Urinary bladder (tissue), 3 donors: ENCODE measurements at regions not wholly inside any gene's neighbourhood (a gene's known extent, or its start where the extent isn't known, plus 50 kb on each side); places are given as distances from the start of the nearest gene placed in this dataset.

Source experiments
- DNase-seq: peaks from one replicate; pipeline ENCODE4 v3.0.0-alpha.2; 2015; ENCODE audit errors: extremely low spot score
- H3K27ac ChIP-seq: one replicate; pipeline ENCODE4 v1.5.1; 2013; ENCODE audit warnings: low read depth, mild to moderate bottlenecking, moderate library complexity
- H3K36me3 ChIP-seq: one replicate; pipeline ENCODE4 v1.6.1; 2013; ENCODE audit warnings: mild to moderate bottlenecking, moderate library complexity; ENCODE audit not compliant: insufficient read depth
- H3K4me1 ChIP-seq: one replicate; pipeline ENCODE4 v1.6.1; 2013; ENCODE audit warnings: mild to moderate bottlenecking, moderate library complexity; ENCODE audit not compliant: insufficient read depth
- H3K4me3 ChIP-seq: one replicate; pipeline ENCODE4 v1.5.1; 2013; ENCODE audit warnings: low read depth, low read length
- WGBS: extraction: QIAGEN DNeasy Blood & Tissue Kit; methylation state at CpG from one replicate; pipeline ENCODE4 v1.1.7; 2013; 5-methylcytosine and 5-hydroxymethylcytosine counted together
- donor health status: healthy with polysubstance abuse.
- donor health status: healthy.

DNA sequence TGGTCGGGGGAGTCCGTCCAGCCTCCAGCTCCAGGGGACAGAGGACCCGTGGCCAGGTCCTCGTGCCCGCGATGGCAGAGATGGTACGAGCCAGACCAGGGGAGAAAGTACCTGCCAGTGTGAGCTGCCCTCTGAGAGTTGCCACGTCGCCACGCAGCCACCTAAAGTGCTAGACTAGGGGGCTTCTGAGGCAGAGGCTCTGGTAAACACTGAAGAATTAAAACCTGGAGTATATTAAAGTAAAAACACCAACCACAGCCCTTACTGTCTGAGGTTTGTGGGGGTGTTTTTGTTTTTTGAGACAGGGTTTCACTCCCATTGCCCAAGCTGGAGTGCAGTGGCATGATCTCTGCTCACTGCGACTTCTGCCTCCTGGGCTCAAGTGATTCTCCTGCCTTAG is 60.1 kb upstream of the SORCS2 start:
- WGBS, result 87% methylated on average over 11 of the region's 11 CpGs
- Histone ChIP-seq H3K27ac (no peak overlapping the region), H3K4me1 (no peaks in the 10 kb centered on the region), H3K36me3 (no peaks in the 10 kb centered on the region), H3K4me3 (no peak overlapping the region)
- no peak for DNase-seq

DNA sequence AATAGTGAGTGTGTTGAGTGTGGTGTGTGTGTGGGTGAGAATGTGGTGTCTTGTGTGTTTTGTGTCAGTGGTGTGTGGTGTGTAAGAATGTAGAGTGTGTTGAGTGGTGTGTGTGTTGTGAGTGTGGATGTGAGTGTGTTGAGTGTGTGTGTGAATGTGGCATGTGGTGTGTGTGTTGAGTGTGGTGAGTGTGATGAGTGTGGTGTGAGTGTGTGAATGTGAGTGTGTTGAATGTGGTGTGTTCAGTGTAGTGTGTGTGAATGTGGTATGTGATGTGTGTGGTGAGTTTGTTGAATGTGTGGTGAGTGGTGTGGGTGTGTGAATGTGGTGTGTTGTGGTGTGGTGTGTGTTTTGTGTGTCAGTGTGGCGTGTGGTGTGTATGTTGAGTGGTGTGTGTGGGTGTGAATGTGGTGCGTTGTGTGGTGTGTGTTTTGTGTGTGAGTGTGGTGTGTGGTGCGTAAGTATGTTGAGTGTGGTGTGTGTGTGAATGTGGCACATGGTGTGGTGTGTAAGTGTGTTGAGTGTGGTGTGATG is 60.8 kb upstream of the SORCS2 start:
- H3K36me3 ChIP-seq, result no peaks in the 10 kb centered on the region
- H3K4me1 ChIP-seq, result no peaks in the 10 kb centered on the region
- H3K4me3 ChIP-seq, result no peak overlapping the region
- no peak overlapping the region for H3K27ac ChIP-seq
- 61% methylated on average over 3 of the region's 3 CpGs for WGBS
- no peak for DNase-seq

DNA sequence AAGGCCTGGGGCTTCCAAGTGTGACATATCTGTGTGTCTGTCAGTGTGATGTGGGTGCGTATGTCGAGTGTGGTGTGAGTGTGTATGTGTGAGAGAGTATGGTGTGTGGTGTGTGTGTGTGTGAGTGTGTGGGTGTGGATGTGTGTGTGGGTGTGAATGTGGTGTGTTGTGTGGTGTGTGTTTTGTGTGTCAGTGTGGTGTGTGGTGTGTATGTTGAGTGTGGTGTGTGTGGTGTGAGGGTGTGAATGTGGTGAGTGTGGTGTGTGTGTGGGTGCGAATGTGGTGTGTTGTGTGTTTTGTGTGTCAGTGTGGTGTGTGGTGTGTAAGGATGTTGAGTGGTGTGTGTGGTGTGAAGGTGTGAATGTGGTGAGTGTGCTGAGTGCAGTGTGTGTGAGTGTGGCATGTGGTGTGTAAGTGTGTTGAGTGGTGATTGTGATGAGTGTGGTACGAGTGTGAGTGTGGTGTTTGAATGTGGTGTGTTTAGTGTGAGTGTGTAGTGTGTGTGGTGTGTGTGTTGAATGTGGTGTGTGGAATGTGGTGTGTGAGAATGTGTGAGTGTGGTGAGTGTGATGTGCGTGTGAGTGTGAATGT is 61.6 kb upstream of the SORCS2 start:
- 82% methylated on average over 5 of the region's 5 CpGs for WGBS
- Histone ChIP-seq H3K4me1 (no peaks in the 10 kb centered on the region), H3K27ac (no peak overlapping the region), H3K36me3 (no peaks in the 10 kb centered on the region), H3K4me3 (no peak overlapping the region)
- DNase-seq, result no peak

DNA sequence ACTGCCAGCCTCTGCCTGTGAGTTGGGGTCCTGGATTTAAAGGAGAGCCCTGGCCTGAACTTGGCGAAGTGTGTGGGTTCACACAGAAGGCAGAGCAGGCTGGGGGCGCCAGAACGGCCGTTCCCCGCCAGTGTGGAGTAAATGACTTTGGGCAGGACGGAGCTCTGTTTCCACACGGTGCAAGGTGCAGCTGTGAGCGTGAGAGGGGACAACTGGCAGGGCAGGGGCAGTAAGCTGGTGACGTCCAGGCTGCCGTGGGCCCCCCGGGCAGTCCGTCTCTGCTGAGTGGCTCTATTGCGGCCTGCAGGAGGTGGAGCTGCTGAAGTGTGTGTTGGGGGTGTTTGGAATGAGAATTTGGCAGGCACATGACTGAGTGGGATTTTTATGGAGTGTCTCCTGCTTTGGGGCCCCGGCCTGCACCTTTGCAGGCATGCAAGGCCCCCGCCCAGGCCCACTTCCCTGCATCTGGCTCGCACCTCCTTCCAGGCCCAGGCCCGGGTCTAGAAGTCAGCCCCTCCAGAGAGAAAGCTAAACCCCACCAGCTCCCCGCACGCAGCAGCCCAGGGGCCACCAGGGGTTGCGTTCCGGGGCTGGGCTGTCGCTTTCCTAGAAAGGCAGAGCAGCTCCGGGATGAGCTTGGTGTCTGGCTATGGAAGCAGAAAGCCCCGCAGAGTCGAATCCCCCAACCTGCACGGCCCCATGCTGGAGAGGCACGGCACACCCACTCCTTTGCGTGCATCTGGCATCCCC is 62.2 kb upstream of the GRPEL1 start:
- no peak overlapping the region for H3K27ac ChIP-seq
- no peak for DNase-seq
- H3K4me1 ChIP-seq, result no peaks in the 10 kb centered on the region
- 69% methylated on average over 28 of the region's 28 CpGs for WGBS
- no peak overlapping the region for H3K4me3 ChIP-seq
- H3K36me3 ChIP-seq, result no peaks in the 10 kb centered on the region

GRCh38 chr4:7128644-7129043 is 60.8 kb upstream of the GRPEL1 start:
- no peaks in the 10 kb centered on the region for H3K4me1 ChIP-seq
- no peak overlapping the region for H3K27ac ChIP-seq
- H3K36me3 ChIP-seq, result no peaks in the 10 kb centered on the region
- WGBS, result 87% methylated on average over 12 of the region's 12 CpGs
- no peak for DNase-seq
- no peak overlapping the region for H3K4me3 ChIP-seq

DNA sequence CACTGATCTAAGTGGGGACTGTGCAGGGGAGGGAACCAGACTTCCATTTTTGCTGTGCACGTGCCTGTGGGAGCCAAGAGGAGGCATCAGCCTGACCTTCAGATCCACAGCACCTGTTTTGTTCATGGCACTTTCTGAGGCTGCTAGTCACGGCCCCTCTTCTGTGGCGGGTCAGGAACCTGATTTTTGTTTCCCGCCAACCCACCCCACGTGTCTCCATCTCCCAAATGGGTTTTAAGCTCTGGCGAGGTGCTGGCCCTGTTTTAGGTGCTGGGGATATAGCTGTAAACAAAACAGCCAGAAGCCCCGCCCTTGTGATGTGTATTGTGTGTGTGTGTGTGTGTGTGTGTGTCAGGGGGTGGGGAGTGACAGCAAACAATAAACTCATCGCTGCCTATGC is 60.4 kb upstream of the GRPEL1 start:
- H3K36me3 ChIP-seq, result no peaks in the 10 kb centered on the region
- H3K4me1 ChIP-seq, result no peaks in the 10 kb centered on the region
- H3K4me3 ChIP-seq, result no peak overlapping the region
- 81% methylated on average over 8 of the region's 8 CpGs for WGBS
- H3K27ac ChIP-seq, result no peak overlapping the region
- DNase-seq, result no peak

GRCh38 chr4:7127576-7127975 is 59.7 kb upstream of the GRPEL1 start:
- Histone ChIP-seq H3K4me3 (no peak overlapping the region), H3K36me3 (no peaks in the 10 kb centered on the region), H3K4me1 (no peaks in the 10 kb centered on the region), H3K27ac (no peak overlapping the region)
- no peak for DNase-seq
- 79% methylated on average over 18 of the region's 18 CpGs for WGBS

- 91% methylated on average over 8 of the region's 8 CpGs for WGBS
- no peak for DNase-seq
- Histone ChIP-seq H3K27ac (peak overlapping the region; percentile 54), H3K4me3 (no peak overlapping the region), H3K4me1 (no peaks in the 10 kb centered on the region), H3K36me3 (no peaks in the 10 kb centered on the region)
These were observed 59.1 kb upstream of the GRPEL1 start for GRCh38 chr4:7126981-7127380.

DNA sequence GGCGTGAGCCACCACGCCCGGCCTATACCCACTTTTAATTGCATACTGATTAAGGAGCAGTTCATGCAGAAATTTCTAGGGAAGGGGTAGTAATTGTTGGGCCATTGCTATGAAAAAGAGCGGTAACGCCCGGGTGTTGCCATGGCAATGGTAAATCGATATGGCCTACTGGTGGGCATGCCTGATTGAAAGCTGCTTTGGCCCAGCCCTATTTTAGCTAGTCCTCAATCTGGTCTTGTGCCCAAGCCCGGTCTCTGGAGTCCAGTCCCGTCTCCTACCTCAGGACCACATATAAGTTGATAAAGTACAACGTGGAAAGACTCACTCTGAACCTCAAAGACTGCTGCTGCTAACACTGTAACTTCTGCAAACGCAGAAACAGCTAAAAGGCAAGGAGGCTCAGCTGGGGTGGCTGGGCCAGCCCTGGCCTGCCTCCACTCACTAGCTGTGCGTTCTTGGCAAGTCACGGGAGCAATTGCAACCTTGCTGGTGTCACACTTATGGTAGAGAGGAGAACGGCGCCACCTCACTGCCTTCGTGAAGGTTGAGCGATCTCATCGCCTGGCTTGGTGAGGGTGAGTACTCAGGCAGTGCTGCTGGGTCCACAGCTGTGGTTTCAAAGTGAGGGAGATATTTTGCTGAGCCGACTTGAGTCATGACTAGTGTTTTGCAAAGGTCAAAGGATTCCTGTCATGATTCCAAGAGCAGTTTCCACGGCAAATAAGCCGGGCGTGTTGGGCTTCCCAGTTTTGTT is 57.0 kb upstream of the GRPEL1 start:
- Histone ChIP-seq H3K4me1 (no peaks in the 10 kb centered on the region), H3K27ac (no peak overlapping the region), H3K36me3 (no peaks in the 10 kb centered on the region), H3K4me3 (no peak overlapping the region)
- no peak for DNase-seq
- 42% methylated on average over 22 of the region's 22 CpGs for WGBS

DNA sequence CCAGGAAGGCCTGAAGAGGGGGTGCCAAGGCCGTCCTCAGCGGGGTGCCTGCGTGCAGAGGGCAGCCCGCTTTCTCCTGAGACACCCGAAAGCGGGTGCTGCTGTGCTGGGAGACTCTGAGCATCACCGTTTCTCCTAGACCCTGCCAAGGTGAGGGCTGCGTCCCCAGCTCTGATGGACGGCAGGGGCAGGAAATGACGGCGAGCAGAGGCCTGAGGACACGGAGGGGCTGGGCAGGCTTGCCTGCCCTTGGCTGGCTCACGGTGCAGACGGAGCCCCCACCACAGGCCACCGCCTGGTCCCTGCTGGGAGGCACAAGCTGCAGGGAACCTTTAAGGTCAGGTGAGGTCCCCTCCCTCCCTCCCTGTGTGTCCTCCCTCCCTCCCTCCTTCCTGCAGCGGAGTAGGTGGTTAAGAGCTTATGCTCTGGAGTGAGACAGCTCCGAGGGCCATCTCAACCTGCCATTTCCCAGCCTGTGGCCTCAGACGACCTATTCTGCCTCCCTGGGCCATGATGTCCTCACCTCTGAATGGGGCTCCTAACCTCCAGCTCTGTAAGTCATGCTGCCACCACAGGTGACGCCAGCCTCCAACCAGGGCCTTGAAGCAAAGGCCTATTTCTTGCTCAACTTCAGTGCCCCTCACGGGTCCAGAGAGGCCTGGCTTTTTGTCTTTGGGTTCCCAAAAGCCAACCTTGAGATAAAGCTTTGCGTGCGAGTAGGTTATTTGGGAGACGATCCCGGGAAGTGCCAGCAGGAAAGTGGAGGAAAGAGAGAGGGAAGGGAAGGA is 54.2 kb upstream of the GRPEL1 start:
- no peak for DNase-seq
- H3K4me3 ChIP-seq, result no peak overlapping the region
- WGBS, result 85% methylated on average over 23 of the region's 24 CpGs
- no peaks in the 10 kb centered on the region for H3K36me3 ChIP-seq
- no peaks in the 10 kb centered on the region for H3K4me1 ChIP-seq
- H3K27ac ChIP-seq, result no peak overlapping the region

- no peak overlapping the region for H3K4me3 ChIP-seq
- DNase-seq, result no peak
- no peaks in the 10 kb centered on the region for H3K36me3 ChIP-seq
- H3K27ac ChIP-seq, result no peak overlapping the region
- 75% methylated on average over 15 of the region's 15 CpGs for WGBS
- H3K4me1 ChIP-seq, result no peaks in the 10 kb centered on the region
These were observed 53.3 kb upstream of the GRPEL1 start for GRCh38 chr4:7121174-7121573.

DNA sequence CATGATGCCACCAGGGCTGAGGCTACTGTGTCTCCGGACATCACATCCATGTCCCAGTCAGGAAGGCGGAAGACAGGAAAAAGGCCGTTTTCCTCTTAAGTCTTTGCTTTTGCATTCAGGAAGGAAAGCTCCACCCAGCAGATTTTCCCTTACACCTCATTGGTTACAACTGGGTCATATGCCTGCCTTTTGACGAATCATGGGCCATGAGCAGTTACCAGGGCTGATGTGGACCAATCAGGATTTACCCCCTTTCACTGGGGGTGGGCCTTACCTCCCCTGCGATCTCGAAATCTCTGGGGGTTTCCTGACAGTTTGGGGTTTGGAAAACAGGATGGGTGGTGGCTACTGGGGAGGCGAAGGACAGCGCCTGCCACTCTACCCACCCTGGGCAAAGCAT is 52.5 kb upstream of the GRPEL1 start:
- Histone ChIP-seq H3K27ac (no peak overlapping the region), H3K36me3 (no peaks in the 10 kb centered on the region), H3K4me1 (no peaks in the 10 kb centered on the region), H3K4me3 (no peak overlapping the region)
- DNase-seq, result no peak
- 91% methylated on average over 8 of the region's 8 CpGs for WGBS

DNA sequence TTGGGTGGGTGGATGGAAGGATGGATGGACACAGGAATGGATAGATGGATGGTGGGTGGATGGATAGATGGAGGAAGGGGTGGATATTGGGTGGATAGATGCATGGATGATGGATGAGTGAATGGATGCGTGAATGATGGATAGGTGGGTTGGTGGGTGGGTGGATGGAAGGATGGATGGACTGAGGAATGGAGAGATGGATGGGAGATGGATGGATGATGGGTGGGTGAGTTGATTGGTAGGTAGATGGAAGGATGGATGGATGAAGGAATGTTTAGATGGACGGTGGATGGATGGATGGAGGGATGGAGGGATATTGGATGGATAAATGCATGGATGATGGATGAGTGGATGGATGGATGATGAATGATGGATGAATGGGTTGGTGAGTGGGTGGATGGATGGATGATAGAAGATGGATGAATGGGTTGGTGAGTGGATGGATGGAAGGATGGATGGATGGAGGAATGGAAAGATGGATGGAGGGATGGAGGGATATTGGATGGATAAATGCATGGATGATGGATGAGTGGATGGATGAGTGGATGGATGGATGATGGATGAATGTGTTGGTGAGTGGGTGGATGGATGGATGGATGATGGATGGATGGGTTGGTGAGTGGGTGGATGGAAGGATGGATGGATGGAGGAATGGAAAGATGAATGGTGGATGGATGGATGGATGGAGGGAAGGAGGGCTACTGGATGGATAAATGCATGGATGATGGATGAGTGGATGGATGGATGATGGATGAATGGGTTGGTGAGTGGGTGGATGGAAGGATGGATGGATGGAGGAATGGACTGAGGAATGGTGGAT is 50.4 kb upstream of the GRPEL1 start:
- Histone ChIP-seq H3K4me1 (no peaks in the 10 kb centered on the region), H3K27ac (no peak overlapping the region), H3K36me3 (no peaks in the 10 kb centered on the region), H3K4me3 (no peak overlapping the region)
- DNase-seq, result no peak
- WGBS, result 91% methylated on average over 2 of the region's 2 CpGs
